Upper lobe of left lung (tissue), 6 donors: ENCODE measurements at regions not wholly inside any gene's neighbourhood (a gene's known extent, or its start where the extent isn't known, plus 50 kb on each side); places are given as distances from the start of the nearest gene placed in this dataset.

Experiments used
- ATAC-seq, 2 donors: fragments of 200-7000 bp; cut with Tn5 transposase; one replicate each; pipeline ENCODE4 v1.9.1; 2022; ENCODE audit warnings: mild to moderate bottlenecking in 2 of 2, moderate library complexity in 2 of 2; ENCODE audit not compliant: low FRiP score in 2 of 2
- DNase-seq, 2 donors: peaks; one replicate each; pipeline ENCODE4 v3.0.0-alpha.2; 2019 to 2020
- H3K27ac ChIP-seq, 4 donors: fragments of 200-600 bp; sonication (generic); one replicate each; pipeline ENCODE4 v1.5.1; 2016 to 2019
- H3K27me3 ChIP-seq, 4 donors: fragments of 200-600 bp; sonication (generic); one replicate each; pipeline ENCODE4 v1.5.1; 2017 to 2019
- H3K36me3 ChIP-seq, 4 donors: fragments of 200-600 bp; sonication (generic); one replicate each; pipeline ENCODE4 v1.5.1; 2016 to 2019
- H3K4me1 ChIP-seq, 4 donors: fragments of 200-600 bp; sonication (generic); one replicate each; pipeline ENCODE4 v1.5.1; 2018 to 2019
- H3K4me3 ChIP-seq, 4 donors: fragments of 200-600 bp; sonication (generic); one replicate each; pipeline ENCODE4 v1.5.1; 2017 to 2019; ENCODE audit warnings: mild to moderate bottlenecking in 2 of 4, moderate library complexity in 1 of 4
- H3K9me3 ChIP-seq, 4 donors: fragments of 200-600 bp; sonication (generic); one replicate each; pipeline ENCODE4 v1.5.1; 2018 to 2019
- CTCF ChIP-seq, 6 experiments: fragments of 450-650 bp in 4 of 6; fragments of 200-600 bp in 2 of 6; sonication (generic) in 2 of 6; IDR thresholded peaks; one replicate each; pipeline ENCODE4 v1.5.1; 2016 to 2019; ENCODE audit warnings: antibody characterized with exemption in 6 of 6
- EP300 ChIP-seq, 4 donors: sonication (generic); formaldehyde crosslinking; IDR thresholded peaks; one replicate each; pipeline ENCODE4 v1.5.1; 2017; ENCODE audit warnings: antibody characterized with exemption in 4 of 4, control low read depth in 2 of 4
- POLR2A ChIP-seq, 4 donors: fragments of 450-650 bp; IDR thresholded peaks; one replicate each; pipeline ENCODE4 v1.5.1; 2016 to 2017; ENCODE audit warnings: antibody characterized with exemption in 4 of 4, mild to moderate bottlenecking in 2 of 4
- POLR2AphosphoS5 ChIP-seq, 2 donors: sonication (generic); formaldehyde crosslinking; IDR thresholded peaks; one replicate each; pipeline ENCODE4 v1.5.1; 2017; ENCODE audit warnings: antibody characterized with exemption in 2 of 2
- WGBS, 2 donors: methylation state at CpG; one replicate each; pipeline ENCODE4 v1.1.5; 2017 to 2018; 5-methylcytosine and 5-hydroxymethylcytosine counted together
- donor health status: DM: no; HTN: no; CAD: no; lungs with moderate emphysema.
- donor health status: DM: no; HTN: yes; CAD: no; lungs with severe emphysema.

DNA sequence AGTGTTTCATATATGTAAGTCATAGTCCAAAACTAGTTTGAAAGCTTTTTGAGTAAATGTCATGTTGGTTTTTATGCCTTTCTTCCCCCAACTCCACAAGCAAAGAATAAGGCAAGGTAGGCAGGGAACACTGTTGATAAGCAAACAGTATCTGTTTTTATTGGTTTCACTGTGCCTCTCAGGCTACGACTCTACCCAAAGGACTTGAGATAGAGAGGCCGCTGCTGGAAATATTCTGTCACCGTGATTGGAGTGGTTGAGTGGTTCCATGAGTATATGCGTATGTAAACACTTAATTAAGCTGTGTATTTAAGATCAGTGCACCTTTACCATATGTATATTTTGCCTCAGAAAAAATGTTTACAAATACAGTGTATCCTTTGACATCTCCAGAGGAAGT is 138.1 kb upstream of the KIF26B start:
- ATAC-seq (peak in 1 of 2 donors; percentile 53), DNase-seq (peak in 1 of 2 donors; percentile 42)
- Histone ChIP-seq H3K4me3 (no peak overlapping the region), H3K9me3 (no peaks in the 10 kb centered on the region), H3K36me3 (no peaks in the 10 kb centered on the region), H3K4me1 (no peaks in the 10 kb centered on the region), H3K27me3 (no peaks in the 10 kb centered on the region), H3K27ac (peak overlapping the region in 1 of 4 donors; percentile 56)
- peak in 1 of 4 donors; percentile 25 for TF ChIP-seq EP300 (IDR thresholded peaks at IDR 0.05)
- TF ChIP-seq CTCF (IDR thresholded peaks at IDR 0.05), result no peak
- WGBS, 2 donors, result 65 to 91% methylated on average over 4 of the region's 4 CpGs

DNA sequence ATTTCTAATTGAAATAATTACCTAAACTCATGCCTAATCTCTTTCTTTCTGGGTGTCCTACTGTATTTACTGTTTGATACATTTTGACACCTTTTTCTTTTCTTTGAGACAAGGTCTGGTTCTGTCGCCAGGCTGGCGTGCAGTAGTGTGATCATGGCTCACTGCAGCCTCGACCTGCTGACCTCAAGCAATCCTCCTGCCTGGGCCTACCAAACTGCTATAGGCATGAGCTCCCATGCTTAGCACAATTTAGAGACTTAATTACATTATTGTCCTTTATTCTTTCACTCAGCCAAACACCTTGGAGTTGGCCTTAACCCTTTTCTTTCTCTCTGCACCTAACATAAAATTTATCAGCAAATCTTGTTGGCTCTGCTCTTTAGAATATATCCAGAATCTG is 139.8 kb upstream of the KIF26B start:
- H3K4me1 ChIP-seq, result no peaks in the 10 kb centered on the region
- H3K36me3 ChIP-seq, result no peaks in the 10 kb centered on the region
- no peak overlapping the region for H3K27ac ChIP-seq
- TF ChIP-seq EP300 (IDR thresholded peaks at IDR 0.05) (no peak), POLR2AphosphoS5 (IDR thresholded peaks at IDR 0.05) (no peak), POLR2A (IDR thresholded peaks at IDR 0.05) (no peak), CTCF (IDR thresholded peaks at IDR 0.05) (no peak)
- DNase-seq (no peak), ATAC-seq (no peak)
- no peak overlapping the region for H3K4me3 ChIP-seq
- 89% methylated on average over 3 of the region's 3 CpGs for WGBS, 2 donors
- no peaks in the 10 kb centered on the region for H3K27me3 ChIP-seq
- no peaks in the 10 kb centered on the region for H3K9me3 ChIP-seq

DNA sequence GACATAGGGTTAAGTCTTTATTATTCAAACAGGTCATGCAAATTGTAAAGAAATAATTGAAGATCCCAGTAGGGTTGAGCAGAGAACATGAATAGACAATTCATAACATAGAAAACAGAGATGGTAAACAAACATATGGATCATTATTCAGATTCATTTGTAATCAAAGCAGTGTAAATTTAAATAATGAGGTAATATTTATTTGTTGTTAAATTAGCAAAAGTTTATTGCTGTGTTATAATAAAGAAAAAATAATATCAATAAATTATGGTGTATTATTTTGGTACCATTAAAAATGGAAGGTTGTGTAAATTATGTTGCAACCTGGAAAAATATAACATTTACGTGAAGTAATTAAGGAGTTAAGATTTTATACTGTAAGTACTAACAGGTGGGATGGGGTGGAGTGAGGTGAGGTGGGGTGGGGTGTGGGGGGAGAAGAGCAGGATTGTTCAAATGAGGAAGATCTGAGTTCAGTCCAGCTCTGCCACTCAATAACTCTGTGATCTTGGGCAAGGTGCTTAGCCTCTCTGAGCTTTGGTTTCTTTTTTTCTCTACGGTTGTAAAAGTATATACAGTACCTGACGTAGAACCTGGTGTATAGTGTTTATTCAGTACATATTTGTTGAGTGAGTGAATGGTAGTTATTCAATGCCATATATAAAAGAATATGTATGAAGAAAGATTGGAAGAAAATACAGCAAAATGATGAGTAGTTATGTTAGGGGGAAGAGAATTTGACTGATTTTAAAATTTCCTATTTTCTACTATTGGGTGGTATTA is 140.3 kb upstream of the KIF26B start:
- no peak for DNase-seq
- TF ChIP-seq POLR2A (IDR thresholded peaks at IDR 0.05) (no peak), CTCF (IDR thresholded peaks at IDR 0.05) (no peak), EP300 (IDR thresholded peaks at IDR 0.05) (no peak), POLR2AphosphoS5 (IDR thresholded peaks at IDR 0.05) (no peak)
- Histone ChIP-seq H3K27me3 (no peaks in the 10 kb centered on the region), H3K27ac (no peak overlapping the region), H3K36me3 (no peaks in the 10 kb centered on the region), H3K9me3 (no peaks in the 10 kb centered on the region), H3K4me3 (no peak overlapping the region), H3K4me1 (no peaks in the 10 kb centered on the region)
- 65 to 88% methylated on average over 3 of the region's 3 CpGs for WGBS, 2 donors
- no peak for ATAC-seq

- TF ChIP-seq POLR2AphosphoS5 (IDR thresholded peaks at IDR 0.05), result no peak
- no peak for TF ChIP-seq CTCF (IDR thresholded peaks at IDR 0.05)
- no peak for TF ChIP-seq POLR2A (IDR thresholded peaks at IDR 0.05)
- TF ChIP-seq EP300 (IDR thresholded peaks at IDR 0.05), result no peak
- DNase-seq (no peak), ATAC-seq (no peak)
- H3K36me3 ChIP-seq, result no peaks in the 10 kb centered on the region
- H3K4me1 ChIP-seq, result no peaks in the 10 kb centered on the region
- no peak overlapping the region for H3K4me3 ChIP-seq
- H3K9me3 ChIP-seq, result no peaks in the 10 kb centered on the region
- H3K27me3 ChIP-seq, result no peaks in the 10 kb centered on the region
- 94 to 96% methylated on average over 8 of the region's 8 CpGs for WGBS, 2 donors
- H3K27ac ChIP-seq, result no peak overlapping the region
These were observed 144.7 kb upstream of the KIF26B start for GRCh38 chr1:245010018-245010614.

DNA sequence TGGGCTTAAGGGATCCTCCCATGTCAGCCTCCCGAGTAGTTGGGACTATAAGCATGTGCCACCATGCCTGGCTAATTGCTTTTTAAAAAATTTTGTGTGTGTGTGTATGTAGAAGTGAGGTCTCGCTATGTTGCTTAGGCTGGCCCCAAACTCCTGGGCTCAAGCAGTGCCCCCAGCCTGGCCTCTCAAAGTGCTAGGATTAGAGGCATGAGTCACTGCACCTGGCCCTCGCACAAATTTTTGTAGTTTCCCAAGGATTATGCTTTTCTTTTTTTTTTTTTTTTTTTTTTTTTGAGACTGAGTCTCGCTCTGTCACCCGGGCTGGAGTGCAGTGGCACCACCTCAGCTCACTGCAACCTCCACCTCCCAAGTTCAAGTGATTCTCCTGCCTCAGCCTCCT is 144.4 kb upstream of the HNRNPU start:
- DNase-seq, result no peak
- Histone ChIP-seq H3K4me3 (no peak overlapping the region), H3K27ac (no peak overlapping the region), H3K9me3 (no peaks in the 10 kb centered on the region), H3K27me3 (no peaks in the 10 kb centered on the region), H3K36me3 (no peaks in the 10 kb centered on the region), H3K4me1 (no peaks in the 10 kb centered on the region)
- no peak for ATAC-seq
- no peak for TF ChIP-seq POLR2A (IDR thresholded peaks at IDR 0.05)
- WGBS, 2 donors, result 88 to 97% methylated on average over 5 of the region's 5 CpGs
